NOMO-1 treated with DMSO at 0.1 percent for 48 hours (cell line): ENCODE measurements at regions not wholly inside any gene's neighbourhood (a gene's known extent, or its start where the extent isn't known, plus 50 kb on each side); places are given as distances from the start of the nearest gene placed in this dataset.

ENCODE experiments used
- DNase-seq: peaks from one replicate; lab custom pipeline; 2025; ENCODE audit not compliant: unreplicated experiment; lab: John Stamatoyannopoulos, UW

- DNase-seq = no peak
These were observed 54.9 kb upstream of the SACS start for GRCh38 chr13:23488442-23488841.

GRCh38 chr13:23496255-23496654, 62.8 kb upstream of the SACS start:
- DNase-seq = no peak

- DNase-seq = no peak
These were observed 63.7 kb upstream of the SACS start for GRCh38 chr13:23497191-23497590.

GRCh38 chr13:23500849-23501248, 67.3 kb upstream of the SACS start:
- no peak for DNase-seq

- no peak for DNase-seq
These were observed 66.0 kb upstream of the TNFRSF19 start for GRCh38 chr13:23504180-23504579.

GRCh38 chr13:23505007-23505406, 65.2 kb upstream of the TNFRSF19 start:
- no peak for DNase-seq

GRCh38 chr13:23506071-23506806, 64.0 kb upstream of the TNFRSF19 start:
- DNase-seq = no peak

GRCh38 chr13:23506807-23507291, 63.4 kb upstream of the TNFRSF19 start:
- DNase-seq = no peak

- no peak for DNase-seq
These were observed 60.2 kb upstream of the TNFRSF19 start for GRCh38 chr13:23509781-23510543.

GRCh38 chr13:23510544-23510916, 59.7 kb upstream of the TNFRSF19 start:
- DNase-seq = no peak

- DNase-seq = peak; percentile 36
These were observed 59.1 kb upstream of the TNFRSF19 start for GRCh38 chr13:23510979-23511735.

GRCh38 chr13:23512762-23513395, 57.3 kb upstream of the TNFRSF19 start:
- DNase-seq = no peak

- DNase-seq = no peak
These were observed 56.8 kb upstream of the TNFRSF19 start for GRCh38 chr13:23513455-23513854.

- no peak for DNase-seq
These were observed 56.1 kb upstream of the TNFRSF19 start for GRCh38 chr13:23514076-23514475.

GRCh38 chr13:23515116-23515515, 55.1 kb upstream of the TNFRSF19 start:
- no peak for DNase-seq

GRCh38 chr13:23516190-23516589, 54.0 kb upstream of the TNFRSF19 start:
- no peak for DNase-seq

GRCh38 chr13:23516702-23517101, 53.5 kb upstream of the TNFRSF19 start:
- DNase-seq = no peak

GRCh38 chr13:23518231-23518630, 52.0 kb upstream of the TNFRSF19 start:
- no peak for DNase-seq
